Gastroesophageal sphincter (tissue), 4 donors: ENCODE measurements at regions not wholly inside any gene's neighbourhood (a gene's known extent, or its start where the extent isn't known, plus 50 kb on each side); places are given as distances from the start of the nearest gene placed in this dataset.
A peak's percentile ranks its signal among the peaks of the same experiment; 100 is the strongest.

Experiments
- ATAC-seq: fragments of 150-250 bp; one replicate; pipeline ENCODE4 v1.9.1; 2016; ENCODE audit warnings: mild to moderate bottlenecking, moderate library complexity
- H3K27ac ChIP-seq, 4 donors: fragments of 200-600 bp; sonication (generic) in 3 of 4; 1 replicate in 3 of 4; 2 replicates in 1 of 4; pipeline ENCODE4 v1.5.1; 2016 to 2019
- H3K27me3 ChIP-seq: fragments of 200-600 bp; sonication (generic); one replicate; pipeline ENCODE4 v1.5.1; 2019
- H3K36me3 ChIP-seq, 2 donors: fragments of 200-600 bp; sonication (generic); one replicate each; pipeline ENCODE4 v1.5.1; 2019; ENCODE audit warnings: control low read depth in 1 of 2
- H3K4me1 ChIP-seq, 3 donors: fragments of 200-600 bp; sonication (generic); 1 replicate in 2 of 3; 2 replicates in 1 of 3; pipeline ENCODE4 v1.5.1; 2016 to 2019; ENCODE audit warnings: control low read depth in 2 of 3
- H3K4me3 ChIP-seq, 2 donors: fragments of 200-600 bp; sonication (generic); one replicate each; pipeline ENCODE4 v1.5.1; 2019; ENCODE audit warnings: mild to moderate bottlenecking in 1 of 2, moderate library complexity in 1 of 2
- H3K9me3 ChIP-seq, 3 donors: fragments of 200-600 bp; sonication (generic); one replicate each; pipeline ENCODE4 v1.5.1; 2017 to 2019; ENCODE audit warnings: control low read depth in 2 of 3
- EP300 ChIP-seq: sonication (generic); formaldehyde crosslinking; IDR thresholded peaks from one replicate; pipeline ENCODE4 v1.6.1; 2017; ENCODE audit warnings: antibody characterized with exemption, mild to moderate bottlenecking
- POLR2A ChIP-seq, 2 donors: fragments of 450-650 bp; IDR thresholded peaks; one replicate each; pipeline ENCODE4 v1.6.1; 2017; ENCODE audit warnings: antibody characterized with exemption in 2 of 2, mild to moderate bottlenecking in 2 of 2, moderate library complexity in 1 of 2
- POLR2AphosphoS5 ChIP-seq: sonication (generic); formaldehyde crosslinking; IDR thresholded peaks from one replicate; pipeline ENCODE4 v1.6.1; 2017; ENCODE audit warnings: antibody characterized with exemption
- WGBS, 2 donors: methylation state at CpG; one replicate each; pipeline ENCODE4 v1.1.5; 2018; ENCODE audit warnings: low coverage in 1 of 2; 5-methylcytosine and 5-hydroxymethylcytosine counted together
- TF ChIP-seq, protein P1 (sequence below), 4 experiments: fragments of 200-600 bp in 2 of 4; fragments of 450-650 bp in 2 of 4; sonication (generic) in 1 of 4; IDR thresholded peaks; one replicate each; pipeline ENCODE4 v1.5.1; 2017 to 2019; ENCODE audit warnings: antibody characterized with exemption in 4 of 4, mild to moderate bottlenecking in 2 of 4, moderate library complexity in 2 of 4

DNA sequence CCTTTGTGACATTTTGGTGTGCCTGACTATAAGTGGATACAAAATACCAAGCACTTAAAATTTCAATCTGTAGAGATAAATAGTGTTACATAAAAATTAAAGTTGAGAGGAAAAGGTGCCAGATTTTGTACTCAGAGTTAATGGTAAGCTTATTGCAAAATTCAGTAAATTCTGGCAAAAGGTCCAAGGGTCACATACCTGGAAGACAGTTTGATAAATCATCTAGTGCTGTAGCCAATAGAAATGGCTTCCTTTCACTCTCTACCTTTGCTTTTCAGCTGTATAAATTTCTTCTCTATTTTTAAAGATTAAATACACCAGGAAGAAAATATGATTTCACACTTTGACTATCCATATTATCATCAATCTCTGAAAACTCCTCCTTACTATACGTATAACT is 690.2 kb upstream of the NRSN1 start:
- Histone ChIP-seq H3K9me3 (no peaks in the 10 kb centered on the region), H3K4me3 (no peak overlapping the region), H3K4me1 (peaks cover 0 to 13% (median 0%) of the 10 kb centered on the region in 3 donors), H3K36me3 (no peaks in the 10 kb centered on the region), H3K27me3 (no peaks in the 10 kb centered on the region), H3K27ac (no peak overlapping the region)
- WGBS, 2 donors, result 83 to 92% methylated on average over 1 of the region's 1 CpG
- no peak for ATAC-seq
- TF ChIP-seq POLR2AphosphoS5, result no peak
- TF ChIP-seq, protein P1, sequence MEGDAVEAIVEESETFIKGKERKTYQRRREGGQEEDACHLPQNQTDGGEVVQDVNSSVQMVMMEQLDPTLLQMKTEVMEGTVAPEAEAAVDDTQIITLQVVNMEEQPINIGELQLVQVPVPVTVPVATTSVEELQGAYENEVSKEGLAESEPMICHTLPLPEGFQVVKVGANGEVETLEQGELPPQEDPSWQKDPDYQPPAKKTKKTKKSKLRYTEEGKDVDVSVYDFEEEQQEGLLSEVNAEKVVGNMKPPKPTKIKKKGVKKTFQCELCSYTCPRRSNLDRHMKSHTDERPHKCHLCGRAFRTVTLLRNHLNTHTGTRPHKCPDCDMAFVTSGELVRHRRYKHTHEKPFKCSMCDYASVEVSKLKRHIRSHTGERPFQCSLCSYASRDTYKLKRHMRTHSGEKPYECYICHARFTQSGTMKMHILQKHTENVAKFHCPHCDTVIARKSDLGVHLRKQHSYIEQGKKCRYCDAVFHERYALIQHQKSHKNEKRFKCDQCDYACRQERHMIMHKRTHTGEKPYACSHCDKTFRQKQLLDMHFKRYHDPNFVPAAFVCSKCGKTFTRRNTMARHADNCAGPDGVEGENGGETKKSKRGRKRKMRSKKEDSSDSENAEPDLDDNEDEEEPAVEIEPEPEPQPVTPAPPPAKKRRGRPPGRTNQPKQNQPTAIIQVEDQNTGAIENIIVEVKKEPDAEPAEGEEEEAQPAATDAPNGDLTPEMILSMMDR (IDR thresholded peaks at IDR 0.05), result no peak
- TF ChIP-seq POLR2A (IDR thresholded peaks at IDR 0.05), result no peak
- no peak for TF ChIP-seq EP300

- no peaks in the 10 kb centered on the region for H3K27me3 ChIP-seq
- peaks cover 0 to 32% (median 7%) of the 10 kb centered on the region in 3 donors for H3K4me1 ChIP-seq
- 75 to 97% methylated on average over 1 to 3 of the region's 3 CpGs for WGBS, 2 donors
- no peaks in the 10 kb centered on the region for H3K9me3 ChIP-seq
- no peak overlapping the region for H3K4me3 ChIP-seq
- no peak for TF ChIP-seq POLR2A (IDR thresholded peaks at IDR 0.05)
- TF ChIP-seq, protein P1 (IDR thresholded peaks at IDR 0.05), result no peak
- TF ChIP-seq EP300, result no peak
- no peak for TF ChIP-seq POLR2AphosphoS5
- ATAC-seq, result no peak
- H3K36me3 ChIP-seq, result no peaks in the 10 kb centered on the region
- no peak overlapping the region for H3K27ac ChIP-seq
Observed at GRCh38 chr6:23441808-23442461, 684.1 kb upstream of the NRSN1 start.

- Histone ChIP-seq H3K4me1 (peaks cover 0 to 32% (median 7%) of the 10 kb centered on the region in 3 donors), H3K27ac (no peak overlapping the region), H3K36me3 (no peaks in the 10 kb centered on the region), H3K9me3 (no peaks in the 10 kb centered on the region), H3K27me3 (no peaks in the 10 kb centered on the region), H3K4me3 (no peak overlapping the region)
- TF ChIP-seq POLR2AphosphoS5 (no peak), POLR2A (IDR thresholded peaks at IDR 0.05) (no peak), EP300 (no peak)
- TF ChIP-seq, protein P1 (IDR thresholded peaks at IDR 0.05), result no peak
- WGBS, 2 donors, result 24 to 36% methylated on average over 5 of the region's 5 CpGs
- ATAC-seq, result no peak
Observed at GRCh38 chr6:23445157-23445710, 680.8 kb upstream of the NRSN1 start.

GRCh38 chr6:23446469-23446967 is 679.5 kb upstream of the NRSN1 start:
- ATAC-seq, result no peak
- TF ChIP-seq EP300 (no peak), POLR2A (IDR thresholded peaks at IDR 0.05) (no peak), POLR2AphosphoS5 (no peak)
- TF ChIP-seq, protein P1 (IDR thresholded peaks at IDR 0.05), result peak; percentile 25 to 62 (median 35)
- WGBS, 2 donors, result 52 to 54% methylated on average over 4 of the region's 4 CpGs
- H3K4me1 ChIP-seq, result peaks cover 0 to 32% (median 7%) of the 10 kb centered on the region in 3 donors
- H3K36me3 ChIP-seq, result no peaks in the 10 kb centered on the region
- H3K27me3 ChIP-seq, result no peaks in the 10 kb centered on the region
- H3K4me3 ChIP-seq, result no peak overlapping the region
- H3K9me3 ChIP-seq, result no peaks in the 10 kb centered on the region
- no peak overlapping the region for H3K27ac ChIP-seq

- Histone ChIP-seq H3K27ac (no peak overlapping the region), H3K36me3 (no peaks in the 10 kb centered on the region), H3K27me3 (no peaks in the 10 kb centered on the region), H3K4me3 (no peak overlapping the region), H3K4me1 (peaks cover 0 to 24% (median 7%) of the 10 kb centered on the region in 3 donors), H3K9me3 (no peaks in the 10 kb centered on the region)
- no peak for ATAC-seq
- TF ChIP-seq POLR2AphosphoS5 (no peak), EP300 (no peak), POLR2A (IDR thresholded peaks at IDR 0.05) (no peak)
- TF ChIP-seq, protein P1 (IDR thresholded peaks at IDR 0.05), result no peak
Observed at GRCh38 chr6:23447731-23448130, 678.3 kb upstream of the NRSN1 start.
